GM18507 (cell line): ENCODE measurements at regions not wholly inside any gene's neighbourhood (a gene's known extent, or its start where the extent isn't known, plus 50 kb on each side); places are given as distances from the start of the nearest gene placed in this dataset.

Experiments
- DNase-seq: peaks from one replicate; pipeline ENCODE4 v3.0.0; 2011; ENCODE audit warnings: low read depth; ENCODE audit not compliant: insufficient read length; ENCODE audit errors: extremely low spot score
- FAIRE-seq: peaks from 2 replicates; lab custom pipeline; 2011; peaks lifted over from hg19 to GRCh38; lab: Jason Lieb, UNC

DNA sequence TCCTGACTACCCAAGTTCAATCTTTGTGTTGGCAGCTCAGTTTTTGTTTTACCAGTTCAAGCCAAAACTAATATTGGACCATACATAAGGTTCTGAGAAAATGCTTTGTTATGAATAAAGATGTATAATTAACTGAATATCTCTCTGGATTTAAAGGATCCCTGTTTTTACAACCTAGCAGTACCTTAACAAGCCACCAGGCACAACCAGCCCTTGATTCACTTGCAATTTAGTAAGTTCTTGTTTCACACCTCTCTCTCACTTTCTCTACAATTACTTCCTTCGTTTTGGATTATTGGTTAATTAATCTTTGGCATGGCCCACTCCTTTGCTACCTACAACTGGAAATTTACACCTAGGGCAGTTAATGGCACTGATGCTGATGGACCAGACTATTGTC, 531.9 kb downstream of the SQOR start:
- DNase-seq (no peak), FAIRE-seq (no peak)

DNA sequence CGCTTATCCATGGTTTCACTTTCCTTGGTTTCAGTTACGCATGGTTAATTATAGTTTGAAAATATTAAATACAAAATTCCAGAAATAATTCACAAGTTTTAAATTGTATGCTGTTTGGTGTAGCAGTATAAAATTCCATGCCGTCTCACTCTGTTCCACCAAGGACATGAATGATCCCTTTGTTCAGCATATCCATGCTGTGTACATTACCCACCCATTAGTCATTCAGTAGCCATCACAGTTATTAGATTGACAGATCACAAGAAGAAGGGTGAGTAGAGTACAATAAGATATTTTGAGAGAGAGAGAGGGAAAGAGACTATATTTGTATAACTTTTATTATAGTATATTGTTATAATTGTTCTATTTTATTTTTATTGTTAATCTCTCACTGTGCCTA, 535.5 kb downstream of the SQOR start:
- FAIRE-seq (no peak), DNase-seq (no peak)

DNA sequence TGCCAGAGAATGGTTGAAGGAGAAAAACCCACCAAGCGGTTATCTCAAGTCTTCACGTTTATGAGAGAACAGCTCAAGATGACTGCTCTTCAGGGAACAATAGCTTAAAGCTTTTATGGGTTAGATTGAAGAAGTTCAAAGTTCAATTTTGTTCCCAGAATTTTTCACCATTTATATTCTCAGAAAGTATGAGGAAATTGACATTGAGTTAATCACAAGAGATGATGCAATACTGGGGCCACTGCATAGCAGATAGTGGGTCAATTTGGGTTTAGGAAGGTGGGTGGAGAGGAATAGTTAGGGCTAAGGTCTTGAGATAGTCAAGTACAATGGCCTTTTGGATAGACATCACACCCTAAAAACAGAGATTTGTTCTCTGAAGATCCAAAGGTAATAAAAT, 539.3 kb downstream of the SQOR start:
- FAIRE-seq (no peak), DNase-seq (no peak)

DNA sequence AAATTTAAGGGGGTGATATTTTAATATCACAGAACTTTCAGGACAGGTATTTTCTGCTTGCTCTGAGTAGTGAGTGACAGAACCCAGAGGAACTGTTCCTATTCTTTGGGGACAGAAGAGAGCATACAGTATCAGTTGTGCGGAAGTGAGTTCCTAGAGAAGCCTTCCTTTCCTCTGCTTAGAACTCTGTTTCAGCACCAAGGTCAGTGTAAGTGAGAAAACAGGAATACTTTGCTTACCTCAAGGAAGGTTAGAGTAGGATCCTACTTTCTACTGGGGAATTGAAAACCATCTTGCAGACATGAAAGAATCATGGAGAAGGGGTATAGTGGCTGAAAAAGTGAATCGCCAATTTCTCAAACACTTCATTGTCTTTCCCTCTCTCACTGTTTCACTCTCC, 542.4 kb downstream of the SQOR start:
- DNase-seq (no peak), FAIRE-seq (no peak)

DNA sequence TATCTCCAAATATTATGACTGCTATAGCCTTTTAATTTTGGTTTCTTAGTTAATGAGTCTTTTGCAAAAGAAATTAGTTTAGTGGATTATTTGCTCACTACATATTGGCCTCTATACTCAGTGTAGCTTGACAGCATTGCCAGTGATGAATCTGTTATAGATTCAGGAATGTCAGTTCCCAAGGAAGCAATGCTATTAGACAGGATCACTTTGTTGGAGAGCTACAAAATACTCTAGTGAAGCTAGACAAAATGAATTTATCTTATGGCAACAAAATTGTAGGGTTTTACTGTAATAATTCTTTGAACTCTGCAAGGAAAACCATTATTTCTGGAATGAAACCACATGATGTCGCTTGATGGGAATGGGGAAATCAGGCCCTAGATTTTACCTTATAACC, 543.3 kb downstream of the SQOR start:
- FAIRE-seq (no peak), DNase-seq (no peak)

DNA sequence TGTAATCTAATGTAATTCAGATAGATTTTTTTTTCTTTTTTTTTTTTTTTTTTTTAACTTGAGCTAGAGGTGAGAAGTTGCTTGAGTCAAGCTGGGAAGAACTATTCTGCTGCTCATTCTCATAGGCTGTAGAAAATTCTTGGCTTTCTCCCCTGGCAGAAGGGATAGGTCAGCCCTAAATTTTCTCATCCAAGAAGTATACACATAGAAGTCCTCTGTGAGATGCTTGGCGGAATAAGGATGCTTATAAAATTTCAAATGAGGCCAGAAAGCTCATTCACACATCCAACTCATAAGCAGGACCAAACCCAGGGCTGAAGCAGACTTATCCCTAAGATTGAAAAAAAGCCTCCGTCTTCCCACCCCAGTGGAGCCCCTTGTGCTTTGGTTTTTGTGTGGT, 572.5 kb downstream of the SQOR start:
- FAIRE-seq: no peak

DNA sequence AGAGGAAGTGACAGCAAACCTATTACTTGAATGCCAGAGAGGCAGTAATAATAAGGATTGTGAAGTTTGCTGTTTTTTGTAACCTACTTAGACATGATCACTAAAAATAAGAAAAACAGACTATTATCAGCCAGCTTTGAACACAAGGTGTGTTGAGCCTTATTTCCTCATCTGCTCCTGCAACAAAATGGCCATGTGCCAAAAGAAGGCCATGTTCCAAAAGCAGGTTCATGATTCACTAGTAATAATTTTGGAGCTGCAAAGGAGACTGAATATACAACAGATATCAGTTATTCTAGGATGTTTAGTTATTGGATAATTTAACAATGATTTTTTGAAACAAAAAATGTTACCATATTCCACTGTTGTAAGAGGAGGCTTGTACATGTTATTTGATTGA, 578.7 kb downstream of the SQOR start:
- DNase-seq (no peak), FAIRE-seq (no peak)

More for the DNA sequence above, 572.5 kb downstream of the SQOR start:
- no peak for DNase-seq

DNA sequence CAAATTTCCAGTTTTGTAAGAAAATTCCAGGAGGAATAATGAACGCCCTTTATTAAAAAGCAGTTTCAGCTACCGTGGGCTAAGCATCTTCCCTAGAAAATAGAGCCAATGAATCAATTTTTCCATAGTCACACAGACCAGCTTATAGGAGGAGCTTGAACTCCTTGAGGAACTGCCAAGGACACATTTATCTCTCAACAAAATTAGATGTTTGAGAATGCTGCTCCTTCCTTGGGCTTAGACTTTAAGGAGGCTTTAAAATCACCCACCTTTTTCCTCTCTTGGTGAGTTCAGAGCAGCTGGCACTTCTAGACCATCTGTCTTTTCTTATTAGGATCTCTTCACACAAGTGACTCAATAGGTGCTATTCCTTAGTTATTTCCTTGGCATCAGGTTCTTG, 588.0 kb downstream of the SQOR start:
- no peak for DNase-seq
- FAIRE-seq: no peak

DNA sequence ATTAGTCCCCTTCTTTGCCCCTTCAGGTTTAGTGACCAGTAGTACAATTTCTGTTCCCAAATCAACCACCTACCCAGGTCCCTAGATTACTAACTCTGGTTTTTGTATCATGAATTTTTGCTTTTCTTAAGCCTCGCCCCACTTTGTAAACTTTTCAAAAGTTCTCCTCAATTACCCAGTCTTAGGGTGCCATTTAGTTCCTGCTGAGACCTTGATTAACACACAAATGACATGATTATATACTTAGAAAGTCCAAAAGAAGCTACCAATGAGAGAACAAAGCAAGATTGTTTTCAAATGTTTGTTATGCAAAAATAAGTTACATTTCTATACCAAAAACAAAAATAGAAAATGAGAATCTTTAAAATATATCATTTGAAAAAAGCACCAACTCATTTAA, 594.4 kb downstream of the SQOR start:
- DNase-seq (no peak), FAIRE-seq (no peak)

DNA sequence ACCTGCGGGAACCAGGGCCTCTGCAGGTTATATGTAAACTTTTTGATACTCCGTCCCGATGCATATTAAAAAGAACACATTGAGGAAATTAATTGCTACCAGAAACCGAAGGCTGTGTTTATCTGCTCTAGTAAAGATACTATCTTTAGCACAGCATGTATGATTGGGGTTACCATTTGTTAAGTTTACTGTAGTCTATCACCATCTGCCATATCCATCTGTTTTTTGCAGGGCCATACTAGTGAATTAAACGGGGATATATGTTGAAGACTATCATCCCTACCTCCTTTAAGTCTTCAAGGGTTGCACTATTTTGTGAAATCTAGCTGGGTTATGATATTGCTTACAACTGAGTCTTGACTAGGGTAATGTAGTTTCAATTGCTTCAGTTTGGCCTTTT, 597.0 kb downstream of the SQOR start:
- no peak for DNase-seq

DNA sequence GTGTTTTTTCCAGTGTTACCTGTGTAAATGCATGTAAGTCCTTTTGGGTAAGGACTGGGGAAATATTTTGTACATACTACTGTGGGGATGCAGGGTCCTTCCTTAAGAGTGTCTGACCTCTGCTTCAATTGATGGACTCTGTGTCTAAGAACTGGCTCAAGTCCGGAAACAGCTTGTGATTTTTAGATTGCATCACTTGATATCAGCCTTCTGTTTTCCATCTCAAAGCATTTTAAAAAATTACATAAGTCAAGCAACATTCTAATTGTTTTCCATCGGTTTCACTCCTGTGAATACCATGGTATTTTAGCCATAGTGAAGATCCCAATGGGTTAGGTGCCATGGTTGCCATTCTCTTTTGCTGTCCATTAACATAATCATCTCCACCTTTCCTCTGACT, 597.6 kb downstream of the SQOR start:
- no peak for FAIRE-seq
- DNase-seq: no peak

More for the DNA sequence above, 597.0 kb downstream of the SQOR start:
- no peak for FAIRE-seq

DNA sequence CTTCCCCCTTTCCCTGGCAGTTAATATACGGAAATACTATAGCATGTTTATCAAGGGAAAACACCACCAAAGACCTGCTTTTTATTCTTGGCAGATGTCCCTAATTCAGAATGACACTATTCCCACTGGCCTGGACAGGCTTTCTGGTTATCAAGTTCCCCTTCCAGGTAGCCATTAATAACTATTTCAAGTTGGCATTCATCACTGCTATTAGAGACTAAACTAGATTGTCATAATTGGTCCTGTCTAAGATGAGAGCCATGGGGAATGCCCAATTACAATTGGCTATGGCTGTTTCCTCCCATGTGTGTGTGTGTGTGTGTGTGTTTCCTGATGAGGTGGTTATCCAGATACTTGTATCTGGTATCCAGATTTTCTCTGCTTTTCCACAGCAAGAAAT, 608.1 kb downstream of the SQOR start:
- no peak for FAIRE-seq
- DNase-seq: no peak

DNA sequence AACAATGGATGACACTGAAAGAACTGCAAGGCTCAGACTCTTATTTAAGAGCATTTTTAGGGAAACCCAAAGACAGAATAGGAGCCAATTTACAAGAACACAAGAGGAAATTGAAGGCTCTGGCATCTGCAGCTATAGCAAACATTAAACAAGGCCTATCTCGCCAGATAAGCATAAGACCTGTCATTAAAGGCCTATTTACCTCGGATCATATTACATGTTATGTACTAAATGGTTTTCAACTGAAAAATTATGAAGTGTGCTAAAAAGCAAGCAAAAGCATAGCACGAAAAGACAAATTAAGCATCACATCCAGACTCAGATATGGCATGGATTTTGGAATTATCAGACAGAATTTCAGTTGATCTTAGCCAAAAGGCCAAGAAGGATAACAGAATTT, 617.1 kb downstream of the SQOR start:
- DNase-seq: no peak
- FAIRE-seq: no peak

DNA sequence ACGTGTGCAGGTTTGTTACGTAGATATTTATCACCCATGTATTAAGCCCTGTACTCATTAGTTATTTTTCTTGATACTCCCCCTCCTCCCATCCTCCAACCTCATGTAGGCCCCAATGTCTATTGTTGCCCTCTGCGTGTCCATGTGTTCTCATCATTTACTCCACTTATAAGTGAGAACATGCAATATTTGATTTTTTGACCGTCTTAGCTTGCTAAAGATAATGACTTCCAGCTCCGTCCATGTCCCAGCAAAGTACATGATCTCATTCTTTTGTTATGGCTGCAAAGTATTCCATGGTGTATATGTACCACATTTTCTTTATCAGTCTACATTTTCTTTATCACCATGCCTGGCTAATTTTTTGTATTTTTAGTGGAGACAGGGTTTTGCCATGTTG, 623.2 kb downstream of the SQOR start:
- DNase-seq: no peak
- FAIRE-seq: no peak

DNA sequence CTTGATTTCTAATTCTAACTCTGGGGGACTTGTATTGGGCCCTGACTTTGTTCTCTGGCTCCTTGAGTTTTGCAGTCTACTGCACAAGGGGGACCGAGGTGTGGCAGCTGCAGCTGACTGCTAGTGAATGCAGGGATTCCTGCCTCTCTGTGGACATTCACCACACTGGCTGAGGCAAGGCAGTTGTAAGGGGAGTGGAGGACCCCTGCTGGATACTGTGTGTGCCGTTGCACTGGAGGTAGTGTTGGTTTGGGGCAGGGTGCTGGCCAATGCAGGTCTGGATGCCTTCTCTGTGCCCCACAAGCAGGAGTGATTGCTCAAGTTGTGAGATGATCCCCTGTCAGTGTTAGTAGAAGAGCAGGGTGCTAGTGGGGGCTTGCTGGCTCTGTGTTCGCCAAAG, 626.1 kb downstream of the SQOR start:
- DNase-seq (no peak), FAIRE-seq (no peak)

DNA sequence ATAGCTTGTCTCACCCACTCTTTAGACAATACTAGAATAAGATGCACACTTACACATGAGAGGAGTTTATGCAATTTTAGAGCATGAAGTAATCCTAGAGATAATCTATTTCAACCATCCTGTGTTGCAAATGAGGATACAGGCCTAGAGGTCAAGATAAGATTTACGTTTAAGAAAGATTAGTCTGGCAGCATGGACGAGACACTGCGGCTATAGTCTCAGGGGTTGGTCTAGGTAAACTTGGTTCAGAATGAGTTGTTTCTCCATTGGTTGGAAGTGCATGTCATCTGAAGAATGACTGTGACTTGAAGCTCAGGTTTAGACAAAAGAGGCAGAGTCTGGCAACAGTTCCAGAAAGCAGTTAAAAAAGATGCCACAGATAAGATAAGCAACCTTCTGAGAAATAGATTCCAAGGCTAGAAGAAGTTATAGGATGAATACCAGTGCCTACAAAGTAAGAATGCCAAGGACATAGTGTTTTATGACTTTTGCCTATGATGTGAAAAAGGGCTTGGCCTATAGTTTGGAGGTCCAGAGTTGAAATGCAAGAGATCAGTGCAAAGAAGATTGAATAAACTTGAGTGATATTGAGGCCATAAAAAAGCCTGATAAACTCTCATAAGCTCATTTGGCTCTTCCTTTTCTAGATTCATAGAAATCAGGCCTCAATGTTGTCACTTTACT, 631.0 kb downstream of the SQOR start:
- no peak for FAIRE-seq

DNA sequence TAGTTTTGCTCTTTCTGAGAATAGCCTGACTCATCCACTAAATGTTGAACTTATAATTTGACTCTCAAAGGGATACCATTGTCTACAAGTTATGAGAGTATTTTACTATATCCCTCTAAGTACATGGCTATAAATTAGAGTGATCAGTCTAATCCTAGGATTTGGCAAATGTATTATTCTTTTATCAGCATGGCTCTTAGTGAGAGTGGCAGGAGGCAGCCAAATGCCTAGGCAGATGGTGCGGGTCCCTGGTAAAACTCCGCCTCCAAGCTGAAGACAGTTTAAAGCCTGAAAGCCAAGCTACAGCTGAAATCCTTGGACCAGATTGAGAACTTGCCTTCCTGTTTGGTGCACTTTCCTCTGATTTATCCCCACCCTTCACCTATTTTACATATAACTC, 631.8 kb downstream of the SQOR start:
- DNase-seq (no peak), FAIRE-seq (no peak)

More for the DNA sequence above, 631.0 kb downstream of the SQOR start:
- DNase-seq: no peak

DNA sequence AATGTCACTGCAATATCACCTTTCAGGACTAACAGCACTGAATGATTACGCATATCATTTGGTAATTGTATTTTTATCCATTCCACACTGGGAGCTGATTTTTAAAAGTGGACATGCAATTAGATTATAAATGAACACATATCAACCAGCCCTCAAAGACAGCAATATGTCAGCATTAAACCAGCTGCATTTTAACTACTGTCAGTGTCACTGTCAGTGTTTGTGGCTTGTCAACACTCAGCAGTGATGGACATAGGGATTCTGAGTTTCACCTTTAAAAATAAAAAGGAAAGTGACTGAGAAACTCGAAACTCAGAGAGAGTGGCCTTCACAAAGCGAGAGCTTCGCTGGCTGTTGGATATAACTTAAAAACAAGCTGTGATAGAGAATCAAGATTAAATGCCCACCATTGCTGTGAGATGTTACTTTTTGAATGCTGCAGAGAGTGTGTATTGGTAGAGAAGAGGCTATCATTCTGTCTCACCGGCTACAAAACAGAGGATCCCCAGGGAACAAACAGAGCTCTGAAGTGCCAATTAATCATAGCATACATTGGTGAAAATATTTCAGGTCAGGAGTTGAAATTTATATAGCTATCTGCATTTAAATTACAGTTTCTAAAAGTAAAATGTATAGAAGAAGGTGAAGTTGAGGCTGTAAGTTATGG, 635.8 kb downstream of the SQOR start:
- FAIRE-seq (no peak), DNase-seq (no peak)

DNA sequence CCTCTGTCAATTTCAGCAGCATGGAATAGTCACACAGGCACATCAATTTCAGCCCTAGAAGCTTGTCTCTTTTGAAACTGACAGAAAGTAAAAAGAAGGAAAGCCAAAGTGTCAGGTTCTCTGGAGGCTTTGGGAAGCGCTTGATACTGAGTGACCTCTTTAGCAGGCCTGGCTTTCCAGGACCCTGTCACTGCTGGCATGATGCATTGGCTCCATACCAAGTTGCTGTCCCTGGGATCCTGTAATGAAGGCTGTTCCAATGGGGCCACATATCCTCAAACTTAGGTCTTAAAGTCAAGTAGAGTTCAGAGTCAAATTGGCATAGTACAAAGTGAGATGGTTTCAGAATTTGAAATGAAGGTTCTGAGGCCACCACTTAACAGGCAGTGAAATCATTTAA, 640.9 kb downstream of the SQOR start:
- DNase-seq: no peak
- FAIRE-seq: no peak

DNA sequence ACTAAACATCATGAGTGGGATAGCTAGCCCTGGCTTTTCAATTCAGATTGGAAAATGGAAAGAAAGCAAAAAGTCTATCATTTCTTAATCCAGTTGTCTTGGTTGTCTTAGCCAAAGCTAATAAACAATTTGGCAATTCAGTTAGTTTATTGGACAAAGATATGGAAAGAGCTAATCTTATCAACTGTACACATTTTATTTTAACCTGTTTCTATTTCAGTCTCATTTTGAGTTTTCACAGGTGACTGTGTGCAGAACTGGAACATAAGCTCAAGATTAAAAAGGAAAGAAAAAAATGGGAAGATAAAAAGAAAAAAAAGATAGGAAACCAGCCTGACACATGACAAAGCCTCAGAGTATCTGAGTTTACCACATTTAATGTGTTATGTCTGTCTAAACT, 642.6 kb downstream of the SQOR start:
- DNase-seq: no peak
- no peak for FAIRE-seq

DNA sequence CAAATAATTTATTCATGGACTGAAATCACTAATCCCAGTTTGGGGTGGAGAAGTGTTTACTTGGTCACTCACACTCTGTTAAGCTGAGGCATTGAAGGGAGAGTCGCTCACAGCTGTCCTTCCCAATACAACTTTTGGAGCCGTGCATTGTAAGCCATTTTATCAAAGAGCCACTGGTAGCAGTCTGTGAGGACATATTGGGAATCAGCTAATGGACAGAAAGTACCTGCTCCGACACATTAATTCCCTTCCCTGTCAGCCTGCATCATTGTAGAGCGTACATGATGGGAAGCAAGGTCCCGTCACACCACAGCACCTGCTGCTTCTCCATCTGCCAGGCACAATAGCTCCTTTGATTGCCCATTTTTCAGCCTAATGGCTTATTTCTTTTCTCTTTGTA, 643.2 kb downstream of the SQOR start:
- DNase-seq (no peak), FAIRE-seq (no peak)
